ENCODE measurements at regions not wholly inside any gene's neighbourhood (a gene's known extent, or its start where the extent isn't known, plus 50 kb on each side); places are given as distances from the start of the nearest gene placed in this dataset.
"Not testable (repeated sequence)": the region's sequence is repeated elsewhere in the genome, so short reads cannot be mapped to it uniquely, and the experiment has no call there.

- no peak overlapping the region for H3K27ac ChIP-seq (ENCODE audit: insufficient read depth, low read length, poor library complexity, severe bottlenecking)
- Mint-ChIP-seq H3K4me3 (no peak overlapping the region), H3K9me3 (peaks cover 3 to 34% (median 9%) of the 10 kb centered on the region in 7 donors), H3K4me1 (no peaks in the 10 kb centered on the region), H3K36me3 (no peaks in the 10 kb centered on the region), H3K27ac (no peak overlapping the region), H3K27me3 (no peaks in the 10 kb centered on the region)
- no peak for DNase-seq
- no peaks in the 10 kb centered on the region for H3K4me1 ChIP-seq (ENCODE audit: control insufficient read depth, insufficient read depth, low read length, poor library complexity, severe bottlenecking)
- no peaks in the 10 kb centered on the region for H3K27me3 ChIP-seq (ENCODE audit: control insufficient read depth, insufficient read depth, low read length)
- ATAC-seq (ENCODE audit: low read depth in 2 of 2) = no peak
- H3K36me3 ChIP-seq (ENCODE audit: control insufficient read depth, insufficient read depth, low read length) = no peaks in the 10 kb centered on the region
- H3K4me3 ChIP-seq (ENCODE audit: low read depth, low read length) = no peak overlapping the region
- H3K9me3 ChIP-seq (ENCODE audit: control insufficient read depth in 2 of 2, low read length in 2 of 2) = peaks cover 2 to 15% of the 10 kb centered on the region in 2 experiments
These were observed 544.1 kb downstream of the KCNH5 start for GRCh38 chr14:62501021-62501750.

GRCh38 chr14:62505045-62505444 is 540.2 kb downstream of the KCNH5 start:
- no peaks in the 10 kb centered on the region for H3K9me3 ChIP-seq (ENCODE audit: control insufficient read depth in 2 of 2, low read length in 2 of 2)
- no peaks in the 10 kb centered on the region for H3K4me1 Mint-ChIP-seq
- H3K27ac Mint-ChIP-seq = no peak overlapping the region
- no peaks in the 10 kb centered on the region for H3K36me3 ChIP-seq (ENCODE audit: control insufficient read depth, insufficient read depth, low read length)
- no peak for ATAC-seq (ENCODE audit: low read depth in 2 of 2)
- H3K9me3 Mint-ChIP-seq = peaks cover 2 to 22% (median 9%) of the 10 kb centered on the region in 7 donors
- no peak overlapping the region for H3K27ac ChIP-seq (ENCODE audit: insufficient read depth, low read length, poor library complexity, severe bottlenecking)
- no peaks in the 10 kb centered on the region for H3K27me3 ChIP-seq (ENCODE audit: control insufficient read depth, insufficient read depth, low read length)
- H3K27me3 Mint-ChIP-seq = no peaks in the 10 kb centered on the region
- DNase-seq = no peak
- no peak overlapping the region for H3K4me3 ChIP-seq (ENCODE audit: low read depth, low read length)
- no peaks in the 10 kb centered on the region for H3K4me1 ChIP-seq (ENCODE audit: control insufficient read depth, insufficient read depth, low read length, poor library complexity, severe bottlenecking)
- H3K4me3 Mint-ChIP-seq = no peak overlapping the region
- H3K36me3 Mint-ChIP-seq = no peaks in the 10 kb centered on the region

- H3K9me3 ChIP-seq (ENCODE audit: control insufficient read depth in 2 of 2, low read length in 2 of 2); H3K27me3 ChIP-seq (ENCODE audit: control insufficient read depth, insufficient read depth, low read length); DNase-seq; H3K4me1 ChIP-seq (ENCODE audit: control insufficient read depth, insufficient read depth, low read length, poor library complexity, severe bottlenecking); H3K27ac ChIP-seq (ENCODE audit: insufficient read depth, low read length, poor library complexity, severe bottlenecking); H3K4me3 ChIP-seq (ENCODE audit: low read depth, low read length); H3K36me3 Mint-ChIP-seq; H3K27me3 Mint-ChIP-seq; H3K4me3 Mint-ChIP-seq; H3K36me3 ChIP-seq (ENCODE audit: control insufficient read depth, insufficient read depth, low read length); H3K27ac Mint-ChIP-seq; ATAC-seq (ENCODE audit: low read depth in 2 of 2); H3K4me1 Mint-ChIP-seq: not testable (repeated sequence)
- peaks cover 6 to 49% (median 13%) of the 10 kb centered on the region in 7 donors for H3K9me3 Mint-ChIP-seq
These were observed 523.9 kb downstream of the KCNH5 start for GRCh38 chr14:62521309-62521708.

GRCh38 chr14:62528296-62528695 is 517.0 kb downstream of the KCNH5 start:
- Mint-ChIP-seq H3K36me3 (no peaks in the 10 kb centered on the region), H3K27ac (no peak overlapping the region), H3K4me3 (no peak overlapping the region), H3K9me3 (peaks cover 0 to 20% (median 8%) of the 10 kb centered on the region in 7 donors), H3K4me1 (no peaks in the 10 kb centered on the region), H3K27me3 (no peaks in the 10 kb centered on the region)
- Histone ChIP-seq H3K27me3 (ENCODE audit: control insufficient read depth, insufficient read depth, low read length) (no peaks in the 10 kb centered on the region), H3K4me3 (ENCODE audit: low read depth, low read length) (no peak overlapping the region), H3K4me1 (ENCODE audit: control insufficient read depth, insufficient read depth, low read length, poor library complexity, severe bottlenecking) (no peaks in the 10 kb centered on the region), H3K36me3 (ENCODE audit: control insufficient read depth, insufficient read depth, low read length) (no peaks in the 10 kb centered on the region), H3K27ac (ENCODE audit: insufficient read depth, low read length, poor library complexity, severe bottlenecking) (no peak overlapping the region), H3K9me3 (ENCODE audit: control insufficient read depth in 2 of 2, low read length in 2 of 2) (no peaks in the 10 kb centered on the region)
- no peak for DNase-seq
- ATAC-seq (ENCODE audit: low read depth in 2 of 2) = no peak

GRCh38 chr14:62532181-62532580 is 513.1 kb downstream of the KCNH5 start:
- Mint-ChIP-seq H3K4me1 (no peaks in the 10 kb centered on the region), H3K9me3 (peaks cover 0 to 16% (median 5%) of the 10 kb centered on the region in 7 donors), H3K4me3 (no peak overlapping the region), H3K27me3 (no peaks in the 10 kb centered on the region), H3K36me3 (no peaks in the 10 kb centered on the region), H3K27ac (no peak overlapping the region)
- no peak for ATAC-seq (ENCODE audit: low read depth in 2 of 2)
- Histone ChIP-seq H3K27ac (ENCODE audit: insufficient read depth, low read length, poor library complexity, severe bottlenecking) (no peak overlapping the region), H3K9me3 (ENCODE audit: control insufficient read depth in 2 of 2, low read length in 2 of 2) (no peaks in the 10 kb centered on the region), H3K4me3 (ENCODE audit: low read depth, low read length) (no peak overlapping the region), H3K4me1 (ENCODE audit: control insufficient read depth, insufficient read depth, low read length, poor library complexity, severe bottlenecking) (no peaks in the 10 kb centered on the region), H3K27me3 (ENCODE audit: control insufficient read depth, insufficient read depth, low read length) (no peaks in the 10 kb centered on the region), H3K36me3 (ENCODE audit: control insufficient read depth, insufficient read depth, low read length) (no peaks in the 10 kb centered on the region)
- DNase-seq = no peak

GRCh38 chr14:62546862-62547474 is 498.3 kb downstream of the KCNH5 start:
- ATAC-seq (ENCODE audit: low read depth in 2 of 2) = no peak

GRCh38 chr14:62557416-62557815 is 487.8 kb downstream of the KCNH5 start:
- no peak overlapping the region for H3K27ac Mint-ChIP-seq
- H3K4me3 Mint-ChIP-seq = no peak overlapping the region
- Histone ChIP-seq H3K9me3 (ENCODE audit: control insufficient read depth in 2 of 2, low read length in 2 of 2) (no peaks in the 10 kb centered on the region), H3K4me3 (ENCODE audit: low read depth, low read length) (no peak overlapping the region), H3K27ac (ENCODE audit: insufficient read depth, low read length, poor library complexity, severe bottlenecking) (no peak overlapping the region), H3K4me1 (ENCODE audit: control insufficient read depth, insufficient read depth, low read length, poor library complexity, severe bottlenecking) (no peaks in the 10 kb centered on the region), H3K27me3 (ENCODE audit: control insufficient read depth, insufficient read depth, low read length) (no peaks in the 10 kb centered on the region), H3K36me3 (ENCODE audit: control insufficient read depth, insufficient read depth, low read length) (no peaks in the 10 kb centered on the region)
- H3K27me3 Mint-ChIP-seq = no peaks in the 10 kb centered on the region
- H3K9me3 Mint-ChIP-seq = peaks cover 0 to 6% (median 2%) of the 10 kb centered on the region in 7 donors
- ATAC-seq (ENCODE audit: low read depth in 2 of 2) (no peak), DNase-seq (no peak)
- H3K4me1 Mint-ChIP-seq = no peaks in the 10 kb centered on the region
- H3K36me3 Mint-ChIP-seq = no peaks in the 10 kb centered on the region

More at GRCh38 chr14:62546862-62547474, 498.3 kb downstream of the KCNH5 start:
- peaks cover 0 to 5% of the 10 kb centered on the region in 2 experiments for H3K9me3 ChIP-seq (ENCODE audit: control insufficient read depth in 2 of 2, low read length in 2 of 2)
- Mint-ChIP-seq H3K4me3 (no peak overlapping the region), H3K27ac (no peak overlapping the region), H3K27me3 (no peaks in the 10 kb centered on the region), H3K4me1 (no peaks in the 10 kb centered on the region), H3K9me3 (peaks cover under 1 to 34% (median 10%) of the 10 kb centered on the region in 7 donors), H3K36me3 (no peaks in the 10 kb centered on the region)
- no peaks in the 10 kb centered on the region for H3K27me3 ChIP-seq (ENCODE audit: control insufficient read depth, insufficient read depth, low read length)
- no peak overlapping the region for H3K4me3 ChIP-seq (ENCODE audit: low read depth, low read length)
- DNase-seq = no peak
- H3K4me1 ChIP-seq (ENCODE audit: control insufficient read depth, insufficient read depth, low read length, poor library complexity, severe bottlenecking) = no peaks in the 10 kb centered on the region
- H3K36me3 ChIP-seq (ENCODE audit: control insufficient read depth, insufficient read depth, low read length) = no peaks in the 10 kb centered on the region
- no peak overlapping the region for H3K27ac ChIP-seq (ENCODE audit: insufficient read depth, low read length, poor library complexity, severe bottlenecking)

GRCh38 chr14:62558451-62558850 is 486.8 kb downstream of the KCNH5 start:
- H3K4me1 Mint-ChIP-seq = no peaks in the 10 kb centered on the region
- Histone ChIP-seq H3K27me3 (ENCODE audit: control insufficient read depth, insufficient read depth, low read length) (no peaks in the 10 kb centered on the region), H3K4me3 (ENCODE audit: low read depth, low read length) (no peak overlapping the region), H3K36me3 (ENCODE audit: control insufficient read depth, insufficient read depth, low read length) (no peaks in the 10 kb centered on the region), H3K9me3 (ENCODE audit: control insufficient read depth in 2 of 2, low read length in 2 of 2) (no peaks in the 10 kb centered on the region), H3K27ac (ENCODE audit: insufficient read depth, low read length, poor library complexity, severe bottlenecking) (no peak overlapping the region), H3K4me1 (ENCODE audit: control insufficient read depth, insufficient read depth, low read length, poor library complexity, severe bottlenecking) (no peaks in the 10 kb centered on the region)
- no peaks in the 10 kb centered on the region for H3K36me3 Mint-ChIP-seq
- no peak overlapping the region for H3K27ac Mint-ChIP-seq
- no peak for DNase-seq
- no peak for ATAC-seq (ENCODE audit: low read depth in 2 of 2)
- H3K27me3 Mint-ChIP-seq = no peaks in the 10 kb centered on the region
- H3K9me3 Mint-ChIP-seq = peaks cover 0 to 8% (median 2%) of the 10 kb centered on the region in 7 donors
- no peak overlapping the region for H3K4me3 Mint-ChIP-seq

All from CD4-positive, CD25-positive, alpha-beta regulatory T cell (primary cell).